ENCODE measurements at regions not wholly inside any gene's neighbourhood (a gene's known extent, or its start where the extent isn't known, plus 50 kb on each side); places are given as distances from the start of the nearest gene placed in this dataset.

DNA sequence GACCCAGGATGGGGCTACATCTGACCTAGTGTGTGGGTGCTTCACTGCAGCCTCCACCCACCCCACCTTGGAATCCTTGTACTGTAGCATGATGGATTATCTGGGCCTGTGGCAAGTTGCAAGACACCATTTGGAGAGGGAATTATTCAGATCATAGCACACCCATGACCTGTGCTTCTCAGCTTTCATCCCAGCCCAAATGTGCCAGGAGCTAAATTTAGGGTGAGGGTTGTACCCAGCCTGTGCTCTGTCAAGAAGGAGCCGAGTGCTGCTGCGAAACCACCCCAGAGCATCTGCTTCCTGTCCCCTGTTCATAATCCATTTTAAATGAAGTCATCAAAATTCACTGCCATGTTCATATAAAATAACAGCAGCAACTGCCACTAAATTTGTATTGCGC, 394.5 kb downstream of the SHANK2 start:
- intact Hi-C loops (cut with micrococcal nuclease): no loop called here
- POLR2A ChIA-PET: no interaction called here
- no peak overlapping the region for H3K4me2 ChIP-seq (ENCODE audit: low read length)
- H4K20me1 ChIP-seq (ENCODE audit: insufficient read depth): no peaks in the 10 kb centered on the region
- DNase-seq (ENCODE audit: low read depth, low spot score) (no peak), ATAC-seq (no peak)
- no peak overlapping the region for H3K27ac ChIP-seq (ENCODE audit: low read depth, low read length)
- CTCF ChIA-PET: no interaction called here
- H3K27me3 ChIP-seq (ENCODE audit: insufficient read depth, low read length): no peaks in the 10 kb centered on the region
- no peaks in the 10 kb centered on the region for H3K9me3 ChIP-seq (ENCODE audit: control insufficient read depth in 1 of 2, insufficient read depth in 1 of 2, low read depth in 1 of 2, low read length in 2 of 2)
- no peaks in the 10 kb centered on the region for H3K79me2 ChIP-seq (ENCODE audit: insufficient read depth, low read length)
- no peaks in the 10 kb centered on the region for H3K4me1 ChIP-seq (ENCODE audit: control insufficient read depth in 1 of 2, insufficient read depth in 2 of 2, low read length in 2 of 2)
- no peak overlapping the region for H2AFZ ChIP-seq (ENCODE audit: low read depth, low read length, poor library complexity, severe bottlenecking)
- no peak overlapping the region for H3K9ac ChIP-seq (ENCODE audit: low read length)
- no TSS peak for BruUV-seq (replicated peaks)
- no peaks in the 10 kb centered on the region for H3K36me3 ChIP-seq (ENCODE audit: control insufficient read depth in 1 of 2, insufficient read depth in 2 of 2, low read length in 2 of 2)
- no peaks in the 10 kb centered on the region for H3K9me2 ChIP-seq (ENCODE audit: insufficient read depth)
- RAD21 ChIA-PET (ENCODE audit: low non-redundant PET in 1 of 2, low total read pairs in 2 of 2, uncharacterized antibody in 2 of 2, unreplicated experiment in 2 of 2): no interaction called here
- TF ChIP-seq YY1 (IDR thresholded peaks at IDR 0.05; ENCODE audit: extremely low read depth, insufficient replicate concordance, low read depth, low read length) (no peak), TCF7L2 (IDR thresholded peaks at IDR 0.05; ENCODE audit: borderline replicate concordance, extremely low read depth, insufficient read depth, insufficient read length) (no peak), SP1 (IDR thresholded peaks at IDR 0.05; ENCODE audit: low read depth) (no peak), EZH2 (IDR thresholded peaks at IDR 0.05) (no peak), SRF (IDR thresholded peaks at IDR 0.05; ENCODE audit: low read depth) (no peak), ATF3 (IDR thresholded peaks at IDR 0.05) (no peak), RAD21 (IDR thresholded peaks at IDR 0.05; ENCODE audit: low read depth) (no peak), SIN3A (IDR thresholded peaks at IDR 0.05; ENCODE audit: low read depth) (no peak), ELF1 (IDR thresholded peaks at IDR 0.05; ENCODE audit: borderline replicate concordance, low read depth) (no peak), JUND (IDR thresholded peaks at IDR 0.05) (no peak), ZFX (IDR thresholded peaks at IDR 0.05) (no peak), MAX (IDR thresholded peaks at IDR 0.05) (no peak), FOSL1 (IDR thresholded peaks at IDR 0.05; ENCODE audit: low read depth) (no peak), REST (IDR thresholded peaks at IDR 0.05; ENCODE audit: low read depth) (no peak), POLR2A (IDR thresholded peaks at IDR 0.05; ENCODE audit: borderline replicate concordance, extremely low read depth, insufficient read depth, insufficient read length) (no peak)
- TF ChIP-seq, protein P1, sequence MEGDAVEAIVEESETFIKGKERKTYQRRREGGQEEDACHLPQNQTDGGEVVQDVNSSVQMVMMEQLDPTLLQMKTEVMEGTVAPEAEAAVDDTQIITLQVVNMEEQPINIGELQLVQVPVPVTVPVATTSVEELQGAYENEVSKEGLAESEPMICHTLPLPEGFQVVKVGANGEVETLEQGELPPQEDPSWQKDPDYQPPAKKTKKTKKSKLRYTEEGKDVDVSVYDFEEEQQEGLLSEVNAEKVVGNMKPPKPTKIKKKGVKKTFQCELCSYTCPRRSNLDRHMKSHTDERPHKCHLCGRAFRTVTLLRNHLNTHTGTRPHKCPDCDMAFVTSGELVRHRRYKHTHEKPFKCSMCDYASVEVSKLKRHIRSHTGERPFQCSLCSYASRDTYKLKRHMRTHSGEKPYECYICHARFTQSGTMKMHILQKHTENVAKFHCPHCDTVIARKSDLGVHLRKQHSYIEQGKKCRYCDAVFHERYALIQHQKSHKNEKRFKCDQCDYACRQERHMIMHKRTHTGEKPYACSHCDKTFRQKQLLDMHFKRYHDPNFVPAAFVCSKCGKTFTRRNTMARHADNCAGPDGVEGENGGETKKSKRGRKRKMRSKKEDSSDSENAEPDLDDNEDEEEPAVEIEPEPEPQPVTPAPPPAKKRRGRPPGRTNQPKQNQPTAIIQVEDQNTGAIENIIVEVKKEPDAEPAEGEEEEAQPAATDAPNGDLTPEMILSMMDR (IDR thresholded peaks at IDR 0.05 in 2 of 3, conservative IDR thresholded peaks at IDR 0.05 in 1 of 3; ENCODE audit: borderline replicate concordance in 1 of 3, insufficient read depth in 1 of 3, low read depth in 2 of 3, low read length in 2 of 3): no peak
- TF ChIP-seq, protein P2, sequence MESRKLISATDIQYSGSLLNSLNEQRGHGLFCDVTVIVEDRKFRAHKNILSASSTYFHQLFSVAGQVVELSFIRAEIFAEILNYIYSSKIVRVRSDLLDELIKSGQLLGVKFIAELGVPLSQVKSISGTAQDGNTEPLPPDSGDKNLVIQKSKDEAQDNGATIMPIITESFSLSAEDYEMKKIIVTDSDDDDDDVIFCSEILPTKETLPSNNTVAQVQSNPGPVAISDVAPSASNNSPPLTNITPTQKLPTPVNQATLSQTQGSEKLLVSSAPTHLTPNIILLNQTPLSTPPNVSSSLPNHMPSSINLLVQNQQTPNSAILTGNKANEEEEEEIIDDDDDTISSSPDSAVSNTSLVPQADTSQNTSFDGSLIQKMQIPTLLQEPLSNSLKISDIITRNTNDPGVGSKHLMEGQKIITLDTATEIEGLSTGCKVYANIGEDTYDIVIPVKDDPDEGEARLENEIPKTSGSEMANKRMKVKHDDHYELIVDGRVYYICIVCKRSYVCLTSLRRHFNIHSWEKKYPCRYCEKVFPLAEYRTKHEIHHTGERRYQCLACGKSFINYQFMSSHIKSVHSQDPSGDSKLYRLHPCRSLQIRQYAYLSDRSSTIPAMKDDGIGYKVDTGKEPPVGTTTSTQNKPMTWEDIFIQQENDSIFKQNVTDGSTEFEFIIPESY (IDR thresholded peaks at IDR 0.05; ENCODE audit: extremely low read depth, insufficient replicate concordance, low read length): no peak
- no peak overlapping the region for H3K4me3 ChIP-seq (replicated peaks in 1 of 2; ENCODE audit: low read depth in 1 of 2, low read length in 2 of 2)
